Subcutaneous abdominal adipose tissue (tissue), 5 donors: ENCODE measurements at regions not wholly inside any gene's neighbourhood (a gene's known extent, or its start where the extent isn't known, plus 50 kb on each side); places are given as distances from the start of the nearest gene placed in this dataset.
A peak's percentile ranks its signal among the peaks of the same experiment; 100 is the strongest.

Experiments used
- H3K27ac ChIP-seq: one replicate; pipeline ENCODE4 v1.7.0; 2013; ENCODE audit warnings: low read depth, mild to moderate bottlenecking, inconsistent platforms, low read length, moderate library complexity
- H3K27me3 ChIP-seq, 5 donors: one replicate each; pipeline ENCODE4 v1.7.0; 2013; ENCODE audit warnings: low read length in 5 of 5, inconsistent platforms in 1 of 5; ENCODE audit not compliant: control insufficient read depth in 5 of 5, insufficient read depth in 4 of 5
- H3K36me3 ChIP-seq, 5 donors: one replicate each; pipeline ENCODE4 v1.7.0; 2013; ENCODE audit warnings: low read length in 5 of 5; ENCODE audit not compliant: control insufficient read depth in 5 of 5, insufficient read depth in 5 of 5
- H3K4me1 ChIP-seq, 5 donors: one replicate each; pipeline ENCODE4 v1.7.0; 2013; ENCODE audit warnings: low read length in 5 of 5, mild to moderate bottlenecking in 3 of 5, moderate library complexity in 1 of 5; ENCODE audit not compliant: control insufficient read depth in 5 of 5, insufficient read depth in 5 of 5
- H3K4me3 ChIP-seq, 5 donors: one replicate each; pipeline ENCODE4 v1.7.0; 2013; ENCODE audit warnings: low read length in 5 of 5, low read depth in 1 of 5
- H3K9ac ChIP-seq, 5 donors: one replicate each; pipeline ENCODE4 v1.7.0; 2013; ENCODE audit warnings: low read length in 5 of 5, mild to moderate bottlenecking in 4 of 5, moderate library complexity in 3 of 5
- H3K9me3 ChIP-seq, 5 donors: one replicate each; pipeline ENCODE4 v1.7.0; 2013; ENCODE audit warnings: low read length in 5 of 5; ENCODE audit not compliant: control insufficient read depth in 5 of 5
- donor health status: healthy.
- donor health status: healthy.
- donor health status: healthy.
- donor health status: healthy.
- donor health status: healthy.

DNA sequence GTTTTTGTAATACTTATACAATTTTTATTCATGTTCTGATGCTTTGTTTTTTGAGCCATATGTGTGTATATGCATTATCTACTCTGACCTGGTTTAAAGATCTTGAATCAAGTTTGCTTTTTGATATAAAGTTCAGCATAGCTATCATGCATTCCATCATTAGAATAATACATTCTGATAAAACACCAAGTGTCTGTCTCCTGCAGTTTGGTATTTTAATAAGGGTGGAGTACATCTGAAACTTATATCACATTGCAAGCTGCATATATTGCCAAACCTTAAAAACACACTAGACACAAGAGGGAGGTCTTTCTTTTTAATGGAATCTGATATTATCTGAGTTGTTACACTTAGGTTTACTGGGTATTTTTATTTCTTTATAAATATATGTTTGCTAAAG is 102.8 kb upstream of the ADAMTSL1 start:
- H3K27ac ChIP-seq, result no peak overlapping the region
- no peak overlapping the region for H3K9ac ChIP-seq
- H3K4me1 ChIP-seq, result no peaks in the 10 kb centered on the region
- H3K36me3 ChIP-seq, result no peaks in the 10 kb centered on the region
- H3K27me3 ChIP-seq, result no peaks in the 10 kb centered on the region
- H3K9me3 ChIP-seq, result peaks cover 0 to 3% (median 0%) of the 10 kb centered on the region in 5 donors
- H3K4me3 ChIP-seq, result no peak overlapping the region

GRCh38 chr9:18371621-18372020 is 102.3 kb upstream of the ADAMTSL1 start:
- H3K27me3 ChIP-seq, result no peaks in the 10 kb centered on the region
- H3K27ac ChIP-seq, result no peak overlapping the region
- H3K9me3 ChIP-seq, result peaks cover 0 to 3% (median 0%) of the 10 kb centered on the region in 5 donors
- no peaks in the 10 kb centered on the region for H3K4me1 ChIP-seq
- no peaks in the 10 kb centered on the region for H3K36me3 ChIP-seq
- H3K9ac ChIP-seq, result no peak overlapping the region
- no peak overlapping the region for H3K4me3 ChIP-seq

GRCh38 chr9:18379073-18379811 is 94.7 kb upstream of the ADAMTSL1 start:
- Histone ChIP-seq H3K9ac (no peak overlapping the region), H3K27me3 (no peaks in the 10 kb centered on the region), H3K9me3 (peaks cover 0 to 3% (median 0%) of the 10 kb centered on the region in 5 donors), H3K27ac (no peak overlapping the region), H3K4me3 (no peak overlapping the region), H3K36me3 (no peaks in the 10 kb centered on the region), H3K4me1 (no peaks in the 10 kb centered on the region)

DNA sequence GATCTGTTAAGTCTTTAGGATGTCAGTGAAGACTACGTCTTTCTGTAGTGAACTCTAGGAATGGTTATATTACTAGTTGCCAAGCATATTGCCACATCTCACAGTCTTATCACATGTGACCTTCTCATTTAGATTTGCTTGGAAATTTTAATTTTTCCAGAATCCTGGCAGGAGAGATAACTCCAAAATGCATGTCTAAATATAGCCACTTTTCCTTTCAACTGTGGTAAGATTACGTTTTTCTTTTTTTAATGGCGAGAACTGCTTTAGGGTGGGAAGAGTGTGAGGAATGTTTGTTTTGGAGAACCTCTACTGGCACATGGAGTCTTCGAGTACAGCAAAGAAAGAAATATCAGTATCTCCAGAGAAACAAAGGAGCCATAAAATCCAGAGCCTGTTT is 91.7 kb upstream of the ADAMTSL1 start:
- no peaks in the 10 kb centered on the region for H3K9me3 ChIP-seq
- H3K4me3 ChIP-seq, result no peak overlapping the region
- no peak overlapping the region for H3K27ac ChIP-seq
- H3K9ac ChIP-seq, result no peak overlapping the region
- H3K27me3 ChIP-seq, result no peaks in the 10 kb centered on the region
- H3K4me1 ChIP-seq, result no peaks in the 10 kb centered on the region
- no peaks in the 10 kb centered on the region for H3K36me3 ChIP-seq

DNA sequence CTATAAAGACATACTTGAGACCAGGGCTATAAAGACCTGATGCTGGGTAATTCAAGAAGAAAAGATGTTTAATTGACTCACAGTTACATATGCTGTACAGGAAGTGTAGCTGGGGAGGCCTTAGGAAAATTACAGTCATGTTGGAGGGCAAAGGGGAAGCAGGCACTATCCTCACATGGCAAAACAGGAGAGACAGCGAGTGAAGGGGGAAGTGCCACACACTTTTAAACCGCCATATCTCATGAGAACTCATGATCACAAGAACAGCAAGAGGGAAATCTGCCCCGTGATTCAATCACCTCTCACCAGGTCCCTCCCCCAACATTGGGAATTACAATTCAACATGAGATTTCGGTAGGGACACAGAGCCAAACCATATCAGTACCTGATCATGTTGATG is 89.9 kb upstream of the ADAMTSL1 start:
- no peak overlapping the region for H3K9ac ChIP-seq
- no peaks in the 10 kb centered on the region for H3K36me3 ChIP-seq
- H3K27me3 ChIP-seq, result no peaks in the 10 kb centered on the region
- H3K4me3 ChIP-seq, result no peak overlapping the region
- H3K9me3 ChIP-seq, result no peaks in the 10 kb centered on the region
- H3K27ac ChIP-seq, result no peak overlapping the region
- no peaks in the 10 kb centered on the region for H3K4me1 ChIP-seq

- H3K27ac ChIP-seq, result no peak overlapping the region
Observed at GRCh38 chr9:18385696-18386490, 88.1 kb upstream of the ADAMTSL1 start.

GRCh38 chr9:18390393-18390792 is 83.6 kb upstream of the ADAMTSL1 start:
- H3K36me3 ChIP-seq, result no peaks in the 10 kb centered on the region
- H3K4me3 ChIP-seq, result no peak overlapping the region
- H3K9ac ChIP-seq, result no peak overlapping the region
- H3K9me3 ChIP-seq, result no peaks in the 10 kb centered on the region
- H3K27me3 ChIP-seq, result no peaks in the 10 kb centered on the region
- no peak overlapping the region for H3K27ac ChIP-seq
- H3K4me1 ChIP-seq, result peaks cover 0 to 9% (median 5%) of the 10 kb centered on the region in 5 donors

More at GRCh38 chr9:18385696-18386490, 88.1 kb upstream of the ADAMTSL1 start:
- no peak overlapping the region for H3K9ac ChIP-seq
- no peaks in the 10 kb centered on the region for H3K9me3 ChIP-seq
- H3K27me3 ChIP-seq, result no peaks in the 10 kb centered on the region
- H3K4me1 ChIP-seq, result peaks cover 0 to 3% (median 0%) of the 10 kb centered on the region in 5 donors
- no peaks in the 10 kb centered on the region for H3K36me3 ChIP-seq
- H3K4me3 ChIP-seq, result no peak overlapping the region

- no peak overlapping the region for H3K9ac ChIP-seq
Observed at GRCh38 chr9:18393340-18394130, 80.4 kb upstream of the ADAMTSL1 start.

GRCh38 chr9:18394847-18395351 is 79.1 kb upstream of the ADAMTSL1 start:
- Histone ChIP-seq H3K4me3 (no peak overlapping the region), H3K36me3 (no peaks in the 10 kb centered on the region), H3K27ac (no peak overlapping the region), H3K4me1 (peaks cover 0 to 15% (median 5%) of the 10 kb centered on the region in 5 donors), H3K9ac (no peak overlapping the region), H3K9me3 (no peaks in the 10 kb centered on the region), H3K27me3 (no peaks in the 10 kb centered on the region)

More at GRCh38 chr9:18393340-18394130, 80.4 kb upstream of the ADAMTSL1 start:
- Histone ChIP-seq H3K27me3 (no peaks in the 10 kb centered on the region), H3K4me1 (peaks cover 0 to 15% (median 5%) of the 10 kb centered on the region in 5 donors), H3K4me3 (no peak overlapping the region), H3K9me3 (no peaks in the 10 kb centered on the region), H3K27ac (peak overlapping the region; percentile 53), H3K36me3 (no peaks in the 10 kb centered on the region)
